AG20443 (cell line): ENCODE measurements at regions not wholly inside any gene's neighbourhood (a gene's known extent, or its start where the extent isn't known, plus 50 kb on each side); places are given as distances from the start of the nearest gene placed in this dataset.
"Not testable (repeated sequence)": the region's sequence is repeated elsewhere in the genome, so short reads cannot be mapped to it uniquely, and the experiment has no call there.

Experiments used
- DNase-seq: peaks from one replicate; pipeline ENCODE4 v3.0.0; 2012; ENCODE audit warnings: low spot score, mixed read lengths

DNA sequence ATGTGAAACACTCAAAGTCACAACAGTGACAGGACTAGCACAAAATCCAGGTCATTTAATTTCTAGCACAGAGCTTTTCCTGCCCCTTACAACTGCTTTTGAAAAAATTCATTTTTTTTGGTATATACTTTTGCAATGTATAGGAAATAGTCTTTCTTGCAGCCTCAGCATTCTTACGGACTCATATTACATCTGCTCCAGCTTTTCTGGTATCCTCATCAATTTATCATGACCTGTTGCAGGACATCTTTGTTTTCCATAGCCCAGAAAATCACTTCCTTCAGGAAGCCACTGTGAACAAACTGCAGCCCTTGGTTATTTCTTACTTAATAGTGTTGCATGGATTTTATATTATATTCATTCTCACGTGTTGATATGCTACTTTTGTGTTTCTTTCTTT is 347.9 kb upstream of the MTPN start:
- DNase-seq: no peak

GRCh38 chr7:136324073-136324704 is 347.0 kb upstream of the MTPN start:
- DNase-seq: no peak

GRCh38 chr7:136312592-136312991 is 335.4 kb upstream of the MTPN start:
- no peak for DNase-seq

DNA sequence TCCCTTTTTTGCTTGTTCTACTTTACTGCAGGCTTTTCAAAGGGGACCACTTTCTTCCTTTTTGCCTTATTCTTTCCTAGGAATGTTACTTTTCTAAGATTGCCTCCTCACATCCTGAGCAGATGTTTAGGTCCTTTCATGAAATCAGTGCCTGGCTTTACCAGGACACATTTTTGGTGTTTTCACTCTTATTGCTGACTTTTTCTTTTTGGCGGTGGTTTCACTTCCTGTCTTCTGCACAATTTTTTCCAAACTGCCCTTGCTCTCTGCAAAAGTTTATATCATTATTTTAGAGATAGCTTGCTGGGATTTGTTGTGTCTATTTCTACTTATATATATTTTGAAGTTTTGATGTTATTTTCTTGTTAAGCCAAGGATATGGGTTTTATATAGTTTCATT is 332.2 kb upstream of the MTPN start:
- no peak for DNase-seq

- no peak for DNase-seq
Measured at GRCh38 chr7:136308230-136308629, 331.1 kb upstream of the MTPN start.

DNA sequence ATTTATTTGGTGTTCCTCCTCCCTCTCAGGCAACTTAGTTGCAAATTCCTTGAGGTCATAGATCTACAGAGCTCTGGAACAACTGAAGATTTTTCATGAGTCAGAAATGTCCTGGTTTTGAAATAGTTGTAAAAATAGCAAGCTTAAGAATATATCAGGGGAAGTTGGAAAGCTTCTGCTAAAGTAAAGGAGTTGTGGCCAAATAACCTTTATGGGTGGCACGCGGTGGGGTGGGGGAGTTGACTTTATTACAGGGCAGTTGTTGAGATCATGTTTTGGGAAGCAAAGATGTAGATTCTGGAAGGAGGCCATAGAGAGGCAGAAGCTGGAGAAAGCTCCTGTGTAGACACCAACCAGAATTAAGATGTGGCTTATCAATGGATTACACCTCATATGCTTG is 326.0 kb upstream of the MTPN start:
- DNase-seq: no peak

- DNase-seq: no peak
Measured at GRCh38 chr7:136302049-136302448, 324.9 kb upstream of the MTPN start.

GRCh38 chr7:136294977-136295376 is 317.8 kb upstream of the MTPN start:
- DNase-seq: no peak

DNA sequence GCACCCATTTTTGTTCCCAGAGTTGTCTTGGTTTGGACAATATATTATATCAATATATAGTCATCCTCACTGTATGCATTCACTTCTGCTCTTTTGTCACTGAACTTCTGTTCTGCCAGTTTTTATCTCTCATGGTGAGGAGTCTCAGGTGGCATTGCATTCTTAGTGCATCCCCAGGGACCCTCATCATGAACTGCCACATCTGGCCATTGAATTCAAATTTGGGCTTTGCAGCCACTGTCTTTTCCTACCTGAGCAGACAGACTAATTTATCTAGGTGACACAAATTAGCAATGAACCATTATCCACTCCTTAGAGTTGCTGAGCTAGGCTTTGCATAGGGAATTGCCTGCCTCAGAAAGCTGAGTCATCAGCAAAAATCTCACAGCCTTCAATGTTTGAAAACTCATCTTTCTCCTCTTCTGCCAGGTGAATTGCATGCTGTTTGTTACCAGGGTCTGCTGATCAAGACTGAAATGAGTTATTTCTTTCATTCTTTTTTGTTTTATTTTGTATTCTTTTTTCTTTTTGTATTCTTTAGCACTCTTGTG is 316.8 kb upstream of the MTPN start:
- DNase-seq: no peak

- no peak for DNase-seq
Measured at GRCh38 chr7:136293272-136293671, 316.1 kb upstream of the MTPN start.

DNA sequence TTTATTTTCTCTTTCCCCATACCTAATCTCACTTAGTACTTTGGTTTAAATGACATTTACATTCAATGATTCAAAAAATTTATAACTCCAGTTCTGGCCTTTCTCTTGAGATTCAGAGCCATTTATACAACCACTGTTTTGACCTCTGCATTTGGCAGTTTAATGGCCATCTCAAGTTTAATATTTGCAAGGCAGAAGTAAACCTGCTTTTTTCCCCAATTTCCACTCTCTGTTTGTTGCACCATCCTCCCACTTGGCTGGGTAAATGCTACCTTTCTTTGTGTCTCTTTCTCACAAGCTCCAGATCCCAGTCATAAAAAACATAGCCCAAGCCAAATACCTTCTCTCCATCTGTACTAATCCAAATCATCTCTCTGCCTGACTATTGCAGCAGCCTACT is 315.2 kb upstream of the MTPN start:
- no peak for DNase-seq

- DNase-seq: no peak
Measured at GRCh38 chr7:136290351-136290750, 313.2 kb upstream of the MTPN start.

DNA sequence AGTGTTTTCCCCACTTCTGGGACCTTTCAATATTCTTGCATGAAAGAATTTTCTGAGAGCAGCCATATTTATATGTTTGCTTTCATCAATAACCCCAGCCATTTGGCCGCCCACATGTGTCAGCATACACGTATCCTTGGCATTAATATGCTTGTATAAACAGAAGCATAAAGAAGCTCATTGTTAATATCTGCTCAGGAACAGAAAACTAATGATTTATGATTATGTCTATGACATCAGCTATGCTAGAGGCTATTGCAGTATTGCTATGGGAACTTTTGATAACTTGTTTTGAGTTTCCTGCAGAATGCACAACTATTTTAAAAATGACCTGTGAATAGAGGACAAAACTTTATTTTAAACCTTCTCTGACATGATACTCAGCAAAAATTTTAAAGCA is 300.9 kb upstream of the MTPN start:
- no peak for DNase-seq

- DNase-seq: no peak
Measured at GRCh38 chr7:136275794-136276193, 298.6 kb upstream of the MTPN start.

- no peak for DNase-seq
Measured at GRCh38 chr7:136274636-136275345, 297.6 kb upstream of the MTPN start.

DNA sequence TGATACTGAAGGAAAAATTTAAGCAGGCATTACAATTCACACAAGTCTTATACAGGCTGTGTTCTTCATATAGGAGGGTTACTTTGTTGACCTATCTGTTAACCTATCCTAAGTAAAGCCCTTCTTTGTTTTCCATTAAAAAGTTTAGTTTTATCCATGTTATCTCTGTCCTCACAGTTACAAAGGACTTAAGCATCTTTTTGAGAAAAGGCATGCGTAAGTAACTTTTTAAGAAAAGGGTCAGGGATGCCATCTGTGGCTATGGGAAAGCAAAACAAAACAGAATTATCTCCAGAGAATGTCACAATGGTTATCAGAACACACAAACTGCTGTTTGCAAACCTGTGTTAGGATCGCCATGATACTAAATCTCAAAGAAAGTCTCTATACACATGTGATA is 295.8 kb upstream of the MTPN start:
- no peak for DNase-seq

GRCh38 chr7:136267822-136268221 is 290.7 kb upstream of the MTPN start:
- DNase-seq: no peak

GRCh38 chr7:136266457-136266856 is 289.3 kb upstream of the MTPN start:
- DNase-seq: no peak

DNA sequence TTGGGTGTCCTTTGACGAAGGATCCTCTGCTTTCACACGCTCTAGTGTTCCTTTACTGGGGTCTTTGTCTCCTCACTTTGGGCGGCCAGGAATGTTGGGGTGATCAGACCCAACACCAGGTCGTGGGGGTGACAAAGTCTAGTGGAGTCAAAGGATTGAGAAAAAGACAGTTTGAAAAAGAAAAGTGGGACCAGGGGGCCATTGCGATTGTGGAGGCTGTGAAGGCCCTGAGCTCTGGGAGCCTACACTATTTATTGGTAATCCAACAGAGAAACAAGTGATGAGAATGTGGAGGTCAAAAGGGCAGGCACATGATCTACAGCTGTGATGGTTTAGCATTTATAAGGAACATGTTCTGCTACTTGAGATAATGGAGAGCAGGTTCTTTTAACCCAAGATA is 287.1 kb upstream of the MTPN start:
- not testable (repeated sequence) for DNase-seq

DNA sequence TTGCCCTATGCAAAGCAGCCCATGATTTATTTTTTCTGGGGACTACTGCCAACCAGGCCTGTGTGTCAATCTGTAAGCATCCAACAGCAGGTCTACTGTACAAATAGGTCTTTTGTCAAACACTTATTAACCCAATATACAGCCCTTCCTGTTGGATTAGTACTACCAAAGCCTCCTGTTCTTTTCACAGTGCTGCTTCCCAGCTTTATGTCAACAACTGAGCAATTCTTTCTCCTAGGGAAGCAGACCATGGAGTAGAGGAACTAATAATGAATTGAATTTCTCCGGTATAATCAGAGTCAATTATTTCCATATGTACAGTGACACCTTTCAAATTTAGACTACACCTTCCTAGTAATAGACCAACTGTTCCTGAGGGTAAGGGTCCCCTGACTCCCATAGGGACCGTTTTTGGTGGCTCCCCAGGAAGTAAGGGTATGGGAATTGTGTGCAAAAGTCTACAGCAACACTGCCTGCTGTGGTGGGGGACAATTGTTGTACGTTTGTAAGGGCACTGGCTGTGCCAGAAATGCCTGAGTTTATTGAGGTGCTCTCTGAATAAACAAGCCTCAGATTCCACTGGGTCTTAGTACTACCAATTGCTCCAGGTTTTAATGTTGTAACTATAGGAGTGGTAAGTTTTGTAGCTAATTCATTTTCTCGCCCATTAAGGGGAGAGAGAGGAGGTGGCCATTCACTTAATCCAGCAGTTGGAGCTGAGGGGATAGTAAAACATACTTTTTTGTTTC is 286.1 kb upstream of the MTPN start:
- DNase-seq: not testable (repeated sequence)

GRCh38 chr7:136260591-136260990 is 283.4 kb upstream of the MTPN start:
- DNase-seq: not testable (repeated sequence)

DNA sequence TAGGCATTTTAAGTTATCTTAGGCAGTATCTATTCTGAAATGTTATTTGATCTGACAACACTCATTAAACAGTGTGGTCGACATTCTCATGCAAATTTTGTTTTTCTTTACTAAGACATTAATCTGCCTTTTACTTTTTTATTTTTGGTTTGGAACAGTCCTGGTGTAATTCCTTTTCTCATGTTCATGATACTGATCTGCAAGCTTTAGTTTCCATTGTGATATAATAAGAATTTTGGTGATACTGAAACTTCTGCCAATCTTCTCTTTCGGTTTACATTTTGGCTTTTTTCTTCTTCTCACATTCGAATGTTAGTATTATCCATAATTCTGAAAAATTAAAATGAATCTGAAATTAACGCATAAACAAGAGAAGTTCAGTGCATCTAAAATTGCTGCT is 281.9 kb upstream of the MTPN start:
- no peak for DNase-seq

DNA sequence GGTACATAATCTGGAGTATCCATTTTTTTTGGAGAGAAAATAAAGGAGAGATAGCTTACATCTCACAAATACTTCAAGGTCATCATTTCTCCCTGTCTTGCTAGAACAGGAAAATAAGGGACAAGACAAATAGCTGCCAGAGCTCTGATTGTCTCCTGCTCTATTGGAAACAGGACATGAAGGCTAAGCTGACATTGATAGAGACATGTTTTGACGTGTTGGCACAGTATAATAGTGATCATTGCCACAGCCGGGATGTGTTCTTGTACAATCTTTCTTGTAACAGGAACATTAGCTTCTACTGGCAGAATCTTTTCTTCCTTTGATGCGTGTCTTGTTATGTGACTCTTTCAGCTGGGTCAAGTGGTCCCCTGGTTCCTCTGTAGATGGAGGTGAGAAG is 279.3 kb upstream of the MTPN start:
- no peak for DNase-seq
